HUES6 (cell line): ENCODE measurements at regions not wholly inside any gene's neighbourhood (a gene's known extent, or its start where the extent isn't known, plus 50 kb on each side); places are given as distances from the start of the nearest gene placed in this dataset.

Source experiments
- H3K27ac ChIP-seq: 2 replicates; pipeline ENCODE4 v1.7.0; 2013; ENCODE audit warnings: low read depth, mild to moderate bottlenecking, low read length, inconsistent platforms
- H3K27me3 ChIP-seq: 2 replicates; pipeline ENCODE4 v1.6.1; 2013; ENCODE audit warnings: low read length; ENCODE audit not compliant: control insufficient read depth, insufficient read depth
- H3K36me3 ChIP-seq: 2 replicates; pipeline ENCODE4 v1.6.1; 2013; ENCODE audit warnings: low read length; ENCODE audit not compliant: control insufficient read depth, insufficient read depth
- H3K4me1 ChIP-seq: 2 replicates; pipeline ENCODE4 v1.6.1; 2013; ENCODE audit warnings: low read length; ENCODE audit not compliant: control insufficient read depth, insufficient read depth
- H3K4me3 ChIP-seq: 2 replicates; pipeline ENCODE4 v1.5.1; 2013; ENCODE audit warnings: low read depth, low read length
- H3K9ac ChIP-seq: one replicate; pipeline ENCODE4 v1.6.1; 2013; ENCODE audit warnings: mild to moderate bottlenecking, low read length
- H3K9me3 ChIP-seq: 2 replicates; pipeline ENCODE4 v1.6.1; 2013; ENCODE audit warnings: low read depth, low read length; ENCODE audit not compliant: control insufficient read depth, insufficient read depth

DNA sequence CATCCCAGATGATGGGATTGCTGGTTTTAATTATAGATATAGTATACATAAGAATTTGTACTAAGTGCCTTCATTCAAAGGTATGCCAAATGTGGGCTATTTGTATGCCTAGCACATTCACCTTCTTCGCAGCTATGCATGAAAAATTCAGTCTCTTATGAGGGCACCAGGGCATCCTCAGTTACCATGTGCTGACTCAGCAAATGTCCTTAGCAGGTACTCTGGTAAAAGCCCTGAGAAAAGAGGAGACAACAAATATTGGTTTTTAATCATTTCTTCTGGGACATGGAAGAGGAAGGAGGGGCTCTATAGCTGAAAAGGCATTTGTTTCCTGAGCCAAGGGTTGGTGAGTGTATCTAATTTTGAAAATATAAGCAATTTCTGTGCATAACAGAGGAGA is 258.1 kb upstream of the BMP2 start:
- no peaks in the 10 kb centered on the region for H3K4me1 ChIP-seq
- no peaks in the 10 kb centered on the region for H3K27me3 ChIP-seq
- H3K9ac ChIP-seq: no peak overlapping the region
- H3K9me3 ChIP-seq: no peaks in the 10 kb centered on the region
- no peaks in the 10 kb centered on the region for H3K36me3 ChIP-seq
- H3K27ac ChIP-seq: no peak overlapping the region
- H3K4me3 ChIP-seq: no peak overlapping the region

DNA sequence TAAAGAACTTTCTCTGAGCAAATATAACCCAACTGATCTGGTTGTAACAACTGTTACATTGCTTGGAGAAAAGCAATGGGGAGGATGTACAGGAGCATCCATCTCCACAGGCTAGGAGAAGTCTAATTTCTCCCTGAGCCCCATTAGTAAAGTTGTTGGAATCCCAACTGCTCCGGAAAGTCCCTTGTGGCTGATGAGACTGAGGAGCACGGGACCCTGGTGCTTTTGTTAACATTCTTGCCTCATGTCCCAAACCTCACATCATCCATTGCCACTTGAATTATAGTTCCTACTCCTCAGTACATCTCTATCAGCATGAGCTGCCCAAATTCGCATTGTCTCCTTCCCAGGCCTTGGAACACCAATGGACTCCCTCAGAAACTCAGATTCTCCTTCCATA is 260.6 kb upstream of the BMP2 start:
- Histone ChIP-seq H3K4me1 (no peaks in the 10 kb centered on the region), H3K9me3 (no peaks in the 10 kb centered on the region), H3K4me3 (no peak overlapping the region), H3K27me3 (no peaks in the 10 kb centered on the region), H3K9ac (no peak overlapping the region), H3K27ac (no peak overlapping the region), H3K36me3 (no peaks in the 10 kb centered on the region)

DNA sequence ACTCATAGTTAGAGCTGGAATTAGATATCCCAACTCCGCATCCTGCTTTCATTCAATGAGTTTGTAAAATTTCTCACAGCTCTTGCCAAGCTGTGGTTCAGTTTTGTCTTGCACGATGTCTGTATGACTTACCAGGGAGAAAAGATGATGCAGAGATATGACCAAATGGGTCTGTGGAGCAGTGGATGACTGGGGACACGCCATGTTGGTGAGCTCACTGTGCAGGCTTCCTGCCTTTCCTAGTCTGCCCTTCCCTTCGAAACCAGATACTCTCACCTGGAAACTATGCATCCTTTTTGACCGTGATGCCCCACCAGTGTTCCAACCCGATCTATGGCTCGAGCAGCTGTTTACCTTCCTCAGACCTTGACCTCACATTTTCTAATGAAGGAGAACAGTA is 262.7 kb upstream of the BMP2 start:
- H3K9me3 ChIP-seq: no peaks in the 10 kb centered on the region
- no peak overlapping the region for H3K27ac ChIP-seq
- H3K4me1 ChIP-seq: no peaks in the 10 kb centered on the region
- no peaks in the 10 kb centered on the region for H3K36me3 ChIP-seq
- no peak overlapping the region for H3K9ac ChIP-seq
- no peaks in the 10 kb centered on the region for H3K27me3 ChIP-seq
- H3K4me3 ChIP-seq: no peak overlapping the region

DNA sequence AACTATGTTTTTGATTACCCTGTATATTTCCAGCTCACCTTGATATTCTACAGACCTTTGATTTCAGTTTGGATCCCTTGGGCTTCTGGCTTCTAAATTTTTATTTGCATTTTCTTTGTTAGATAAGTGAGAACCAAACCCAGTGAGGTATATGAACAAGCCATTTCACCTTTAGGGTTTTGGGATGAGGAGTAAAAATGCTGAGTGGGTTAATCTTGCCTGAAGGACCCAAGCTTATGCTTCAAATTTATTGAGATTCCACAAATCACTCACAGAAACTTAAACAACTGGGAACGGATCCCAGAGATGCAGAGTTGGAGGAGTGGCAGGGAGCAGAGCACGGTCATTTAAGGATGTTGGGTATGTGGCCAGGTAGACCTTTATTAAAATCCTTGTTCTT is 263.3 kb upstream of the BMP2 start:
- Histone ChIP-seq H3K9ac (no peak overlapping the region), H3K27ac (no peak overlapping the region), H3K4me3 (no peak overlapping the region), H3K27me3 (no peaks in the 10 kb centered on the region), H3K9me3 (no peaks in the 10 kb centered on the region), H3K36me3 (no peaks in the 10 kb centered on the region), H3K4me1 (no peaks in the 10 kb centered on the region)

DNA sequence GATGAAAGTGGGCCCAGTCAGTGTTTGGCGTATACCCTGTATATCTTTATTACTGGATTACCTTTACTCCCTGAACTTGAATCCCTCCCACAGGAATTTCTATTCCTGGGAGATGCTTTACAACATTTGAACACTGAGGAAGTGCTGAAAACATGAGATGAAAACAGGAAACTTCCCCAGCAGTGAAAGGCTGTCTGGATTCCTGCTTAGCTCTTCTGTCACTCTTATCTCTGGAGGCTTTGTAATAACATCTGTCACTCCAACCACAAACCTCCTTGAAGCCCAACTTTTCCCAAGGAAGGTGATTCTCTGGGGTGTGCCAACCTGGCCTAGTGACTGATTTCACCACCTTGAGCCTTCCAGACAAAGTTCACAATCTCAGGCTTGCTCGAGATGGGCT is 264.5 kb upstream of the BMP2 start:
- no peaks in the 10 kb centered on the region for H3K27me3 ChIP-seq
- H3K9me3 ChIP-seq: no peaks in the 10 kb centered on the region; the same call in 1 of the 2 replicates
- no peaks in the 10 kb centered on the region for H3K4me1 ChIP-seq
- H3K27ac ChIP-seq: no peak overlapping the region
- no peak overlapping the region for H3K4me3 ChIP-seq
- H3K36me3 ChIP-seq: no peaks in the 10 kb centered on the region
- no peak overlapping the region for H3K9ac ChIP-seq

DNA sequence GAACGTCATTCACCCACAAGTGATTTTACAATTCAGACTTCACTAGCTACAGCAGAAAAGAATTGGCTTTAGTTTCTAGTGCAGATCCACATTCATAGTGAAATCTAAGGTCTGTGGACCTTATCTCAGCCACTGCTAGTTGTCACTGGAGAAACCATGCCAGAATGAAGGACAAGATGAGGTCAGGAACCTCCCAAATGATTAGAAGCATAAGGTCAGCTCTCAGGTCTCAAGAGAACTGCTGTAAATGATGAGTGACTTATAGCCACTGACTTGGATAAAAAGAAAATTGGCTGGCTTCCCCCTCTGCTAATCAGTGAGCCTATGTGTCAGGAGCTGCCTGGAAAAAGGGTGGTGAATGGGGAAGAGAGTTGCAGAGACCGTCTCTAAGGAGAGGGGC is 265.3 kb upstream of the BMP2 start:
- no peaks in the 10 kb centered on the region for H3K27me3 ChIP-seq
- H3K27ac ChIP-seq: no peak overlapping the region
- no peaks in the 10 kb centered on the region for H3K4me1 ChIP-seq
- no peaks in the 10 kb centered on the region; the same call in 1 of the 2 replicates for H3K9me3 ChIP-seq
- H3K4me3 ChIP-seq: no peak overlapping the region
- no peaks in the 10 kb centered on the region for H3K36me3 ChIP-seq
- H3K9ac ChIP-seq: no peak overlapping the region

DNA sequence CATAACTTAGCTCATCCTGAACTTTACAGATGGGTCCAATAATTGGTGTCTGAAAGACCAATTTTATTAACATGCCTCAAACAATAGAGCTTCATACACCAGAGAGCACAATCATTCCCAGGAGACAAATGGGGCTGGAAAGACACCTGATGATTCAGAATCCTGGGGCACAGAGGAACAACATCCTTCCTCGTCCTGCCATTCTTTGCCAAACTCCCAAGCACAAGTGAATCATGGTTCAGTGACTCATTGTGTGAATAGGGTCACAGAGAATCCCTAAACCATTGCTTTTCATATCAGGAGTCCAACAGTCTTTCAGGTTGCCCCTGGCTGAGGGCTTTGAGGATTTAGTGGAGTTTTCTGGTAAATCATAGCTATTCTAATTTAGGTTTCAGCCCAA is 266.4 kb upstream of the BMP2 start:
- no peaks in the 10 kb centered on the region; the same call in 1 of the 2 replicates for H3K9me3 ChIP-seq
- H3K27me3 ChIP-seq: no peaks in the 10 kb centered on the region
- no peak overlapping the region for H3K4me3 ChIP-seq
- H3K27ac ChIP-seq: no peak overlapping the region
- H3K36me3 ChIP-seq: no peaks in the 10 kb centered on the region
- H3K4me1 ChIP-seq: no peaks in the 10 kb centered on the region
- H3K9ac ChIP-seq: no peak overlapping the region

DNA sequence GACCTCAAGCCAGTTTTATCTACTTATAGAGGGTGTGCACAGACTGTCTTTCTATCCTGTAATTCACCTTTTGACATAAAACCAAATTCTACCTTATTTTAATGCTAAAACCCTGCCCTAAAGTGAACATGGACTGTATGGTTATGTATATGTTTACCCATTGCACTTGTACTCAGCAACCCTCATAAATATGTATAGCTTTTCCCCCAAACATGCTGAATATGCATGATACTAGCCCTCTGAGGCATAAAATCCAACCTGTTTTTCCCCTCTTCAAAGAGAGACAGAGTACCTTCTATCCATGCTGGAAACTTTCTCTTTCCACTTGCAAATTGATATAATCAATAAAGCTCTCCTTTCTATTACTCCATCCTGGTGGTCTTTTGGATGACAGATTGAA is 267.9 kb upstream of the BMP2 start:
- no peaks in the 10 kb centered on the region; the same call in 1 of the 2 replicates for H3K9me3 ChIP-seq
- no peaks in the 10 kb centered on the region for H3K4me1 ChIP-seq
- no peak overlapping the region for H3K4me3 ChIP-seq
- no peaks in the 10 kb centered on the region for H3K27me3 ChIP-seq
- no peaks in the 10 kb centered on the region for H3K36me3 ChIP-seq
- H3K9ac ChIP-seq: no peak overlapping the region
- no peak overlapping the region for H3K27ac ChIP-seq

DNA sequence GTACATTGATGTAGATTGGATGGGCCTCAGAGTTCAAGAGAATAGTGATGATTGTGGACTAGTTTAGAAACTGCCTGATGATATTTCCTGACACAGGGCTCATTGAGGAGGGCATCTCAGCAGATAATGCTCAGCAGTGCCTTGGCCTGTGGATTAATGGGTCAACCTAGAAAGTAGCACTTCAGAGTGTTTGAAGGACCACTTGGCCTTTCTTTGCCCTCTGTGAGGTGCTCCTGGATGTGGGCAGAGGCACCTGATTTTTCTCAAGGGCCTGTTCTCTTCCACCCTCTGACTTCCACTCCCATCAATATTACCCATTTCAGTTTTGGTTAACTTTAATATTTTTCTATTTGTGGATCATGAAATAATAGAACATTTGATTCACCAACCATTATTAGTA is 270.6 kb upstream of the BMP2 start:
- H3K9me3 ChIP-seq: no peaks in the 10 kb centered on the region; the same call in 1 of the 2 replicates
- no peaks in the 10 kb centered on the region for H3K4me1 ChIP-seq
- H3K9ac ChIP-seq: no peak overlapping the region

DNA sequence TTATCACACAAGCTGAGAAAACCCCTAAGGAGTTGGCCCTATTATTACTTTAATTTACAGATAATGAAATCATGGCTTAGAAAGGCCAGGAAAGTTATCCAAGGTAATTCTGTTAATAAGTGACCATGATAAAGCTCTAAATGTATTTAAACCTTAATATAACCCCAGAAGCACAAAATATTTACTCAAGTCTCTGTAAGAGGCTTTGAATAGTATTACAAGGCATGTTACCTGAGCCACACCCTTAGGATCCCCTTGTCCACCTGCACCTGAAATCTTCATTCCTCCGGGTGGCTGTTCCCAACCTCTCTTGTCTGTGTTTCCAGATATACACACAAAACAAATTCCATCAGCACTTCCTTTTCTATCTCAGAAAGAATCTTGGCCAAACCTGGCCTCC is 271.6 kb upstream of the BMP2 start:
- Histone ChIP-seq H3K27me3 (no peaks in the 10 kb centered on the region), H3K9me3 (no peaks in the 10 kb centered on the region; the same call in 1 of the 2 replicates), H3K9ac (no peak overlapping the region), H3K4me1 (no peaks in the 10 kb centered on the region), H3K36me3 (no peaks in the 10 kb centered on the region), H3K4me3 (no peak overlapping the region), H3K27ac (no peak overlapping the region)

More for the DNA sequence above, 270.6 kb upstream of the BMP2 start:
- no peaks in the 10 kb centered on the region for H3K27me3 ChIP-seq
- H3K4me3 ChIP-seq: no peak overlapping the region
- no peaks in the 10 kb centered on the region for H3K36me3 ChIP-seq
- no peak overlapping the region for H3K27ac ChIP-seq

DNA sequence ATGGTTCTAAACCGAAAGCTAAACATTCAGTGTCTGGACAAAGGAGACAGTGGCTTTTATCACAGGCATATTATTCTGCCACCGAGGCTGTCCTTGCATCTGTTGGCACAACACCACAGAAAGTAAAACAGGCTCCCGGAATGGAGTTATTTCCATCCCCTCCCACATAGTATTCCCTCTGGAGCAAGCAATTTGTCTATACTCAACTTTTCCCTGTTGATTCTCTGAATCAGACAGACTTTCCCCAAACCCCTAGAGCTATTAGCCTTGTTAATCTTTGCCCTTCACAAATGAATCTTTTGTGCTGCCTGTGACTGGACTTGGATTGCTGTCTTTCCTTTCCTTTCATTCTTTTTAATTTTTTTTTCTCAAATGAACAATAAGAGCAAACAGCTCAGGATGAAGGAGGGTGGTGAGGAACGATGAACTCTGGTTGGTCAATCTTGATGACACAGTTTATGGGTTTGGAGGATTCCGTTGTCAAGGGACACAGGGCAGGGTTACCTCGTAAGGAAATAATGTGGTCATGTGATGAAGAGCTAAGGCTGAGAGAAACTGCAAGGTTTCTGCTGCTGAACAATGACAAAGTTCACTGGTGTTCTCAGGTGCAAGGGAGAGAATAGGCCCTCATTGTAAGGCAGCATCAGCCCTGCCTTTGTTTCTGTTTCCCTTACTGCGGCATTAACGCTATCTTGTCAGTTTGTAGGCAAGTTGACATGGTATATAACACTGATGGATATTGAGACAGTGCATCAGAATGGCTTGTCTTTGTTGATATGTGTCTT is 275.0 kb upstream of the BMP2 start:
- H3K27me3 ChIP-seq: no peaks in the 10 kb centered on the region
- no peak overlapping the region for H3K27ac ChIP-seq
- no peaks in the 10 kb centered on the region for H3K36me3 ChIP-seq
- H3K9me3 ChIP-seq: no peaks in the 10 kb centered on the region
- no peak overlapping the region for H3K4me3 ChIP-seq
- no peaks in the 10 kb centered on the region for H3K4me1 ChIP-seq
- H3K9ac ChIP-seq: no peak overlapping the region
